WTC11 (cell line): ENCODE measurements at regions not wholly inside any gene's neighbourhood (a gene's known extent, or its start where the extent isn't known, plus 50 kb on each side); places are given as distances from the start of the nearest gene placed in this dataset.
A peak's percentile ranks its signal among the peaks of the same experiment; 100 is the strongest.

Experiments used
- ATAC-seq: fragments of 200-7000 bp; cut with Tn5 transposase; 2 replicates; pipeline ENCODE4 v1.10.0; 2021; ENCODE audit warnings: mild to moderate bottlenecking, moderate library complexity
- CTCF ChIA-PET: fragments of 300-600 bp; sonication (Branson Sonifier 250); formaldehyde crosslinking; loops from one replicate; lab custom pipeline; 2021; ENCODE audit warnings: antibody characterized with exemption; lab: Charles Lee
- POLR2A ChIA-PET: fragments of 350-600 bp; sonication (Branson Sonifier 250); formaldehyde crosslinking; loops from one replicate; lab custom pipeline; 2021; ENCODE audit warnings: antibody characterized with exemption; lab: Charles Lee
- DNase-seq: peaks from one replicate; pipeline ENCODE4 v3.0.0; 2021; ENCODE audit warnings: low spot score
- H3K27ac Mint-ChIP-seq: 2 replicates; pipeline ENCODE4 v1.8.0; 2021; ENCODE audit warnings: mixed read lengths
- H3K27me3 Mint-ChIP-seq: 2 replicates; pipeline ENCODE4 v1.8.0; 2021; ENCODE audit warnings: low read depth, mild to moderate bottlenecking, moderate library complexity, mixed read lengths
- H3K36me3 Mint-ChIP-seq: 2 replicates; pipeline ENCODE4 v1.8.0; 2021; ENCODE audit warnings: mixed read lengths
- H3K4me1 Mint-ChIP-seq: 2 replicates; pipeline ENCODE4 v1.8.0; 2022; ENCODE audit warnings: mixed read lengths
- H3K4me3 Mint-ChIP-seq: 2 replicates; pipeline ENCODE4 v1.8.0; 2021; ENCODE audit warnings: mild to moderate bottlenecking, moderate library complexity, mixed read lengths
- H3K9me3 Mint-ChIP-seq: 2 replicates; pipeline ENCODE4 v1.8.0; 2021; ENCODE audit warnings: mixed read lengths
- EMX1 ChIP-seq: fragments of 250-450 bp; sonication (Bioruptor Pico); IDR thresholded peaks from 2 replicates; pipeline ENCODE4 v1.8.0; 2021; ENCODE audit warnings: mild to moderate bottlenecking
- ESRRA ChIP-seq: sonication (generic); formaldehyde crosslinking; IDR thresholded peaks from 2 replicates; pipeline ENCODE4 v1.8.1; 2022; ENCODE audit warnings: mild to moderate bottlenecking, missing genetic modification reagents, borderline replicate concordance
- GABPB1 ChIP-seq: sonication (generic); formaldehyde crosslinking; IDR thresholded peaks from 2 replicates; pipeline ENCODE4 v1.8.1; 2023; ENCODE audit warnings: mild to moderate bottlenecking, missing genetic modification reagents
- MAX ChIP-seq: sonication (generic); formaldehyde crosslinking; IDR thresholded peaks from 2 replicates; pipeline ENCODE4 v1.8.0; 2022; ENCODE audit warnings: mild to moderate bottlenecking, missing genetic modification reagents
- NR1H2 ChIP-seq: sonication (generic); formaldehyde crosslinking; IDR thresholded peaks from 2 replicates; pipeline ENCODE4 v1.9.0; 2021; ENCODE audit warnings: mild to moderate bottlenecking, moderate library complexity, missing genetic modification reagents
- RELA ChIP-seq: sonication (generic); formaldehyde crosslinking; IDR thresholded peaks from 2 replicates; pipeline ENCODE4 v1.8.1; 2022; ENCODE audit warnings: missing genetic modification reagents, mild to moderate bottlenecking, borderline replicate concordance
- RORB ChIP-seq: fragments of 250-450 bp; sonication (Bioruptor Pico); IDR thresholded peaks from 2 replicates; pipeline ENCODE4 v1.9.0; 2021; ENCODE audit warnings: mild to moderate bottlenecking
- SMAD3 ChIP-seq: sonication (generic); formaldehyde crosslinking; IDR thresholded peaks from 2 replicates; pipeline ENCODE4 v1.8.0; 2022; ENCODE audit warnings: missing genetic modification reagents, mild to moderate bottlenecking, borderline replicate concordance
- ZNF138 ChIP-seq: sonication (generic); formaldehyde crosslinking; conservative IDR thresholded peaks from 2 replicates; pipeline ENCODE4 v1.8.1; 2022; ENCODE audit warnings: mild to moderate bottlenecking, moderate library complexity, missing genetic modification reagents
- ZNF317 ChIP-seq: sonication (generic); formaldehyde crosslinking; IDR thresholded peaks from 2 replicates; pipeline ENCODE4 v1.8.1; 2023; ENCODE audit warnings: low read depth, mild to moderate bottlenecking, moderate library complexity, missing genetic modification reagents, borderline replicate concordance
- ZNF423 ChIP-seq: fragments of 250-450 bp; sonication (Bioruptor Pico); IDR thresholded peaks from 2 replicates; pipeline ENCODE4 v2.1.2; 2022; ENCODE audit warnings: mild to moderate bottlenecking, moderate library complexity
- TF ChIP-seq, protein P1 (sequence below): sonication (generic); formaldehyde crosslinking; IDR thresholded peaks from 2 replicates; pipeline ENCODE4 v1.8.0; 2023; ENCODE audit warnings: missing genetic modification reagents
- TF ChIP-seq, protein P2 (sequence below): sonication (generic); formaldehyde crosslinking; IDR thresholded peaks from 2 replicates; pipeline ENCODE4 v1.8.0; 2022; ENCODE audit warnings: mild to moderate bottlenecking, missing genetic modification reagents
- TF ChIP-seq, protein P3 (sequence below): sonication (generic); formaldehyde crosslinking; IDR thresholded peaks from 2 replicates; pipeline ENCODE4 v1.8.0; 2022; ENCODE audit warnings: mild to moderate bottlenecking, missing genetic modification reagents

DNA sequence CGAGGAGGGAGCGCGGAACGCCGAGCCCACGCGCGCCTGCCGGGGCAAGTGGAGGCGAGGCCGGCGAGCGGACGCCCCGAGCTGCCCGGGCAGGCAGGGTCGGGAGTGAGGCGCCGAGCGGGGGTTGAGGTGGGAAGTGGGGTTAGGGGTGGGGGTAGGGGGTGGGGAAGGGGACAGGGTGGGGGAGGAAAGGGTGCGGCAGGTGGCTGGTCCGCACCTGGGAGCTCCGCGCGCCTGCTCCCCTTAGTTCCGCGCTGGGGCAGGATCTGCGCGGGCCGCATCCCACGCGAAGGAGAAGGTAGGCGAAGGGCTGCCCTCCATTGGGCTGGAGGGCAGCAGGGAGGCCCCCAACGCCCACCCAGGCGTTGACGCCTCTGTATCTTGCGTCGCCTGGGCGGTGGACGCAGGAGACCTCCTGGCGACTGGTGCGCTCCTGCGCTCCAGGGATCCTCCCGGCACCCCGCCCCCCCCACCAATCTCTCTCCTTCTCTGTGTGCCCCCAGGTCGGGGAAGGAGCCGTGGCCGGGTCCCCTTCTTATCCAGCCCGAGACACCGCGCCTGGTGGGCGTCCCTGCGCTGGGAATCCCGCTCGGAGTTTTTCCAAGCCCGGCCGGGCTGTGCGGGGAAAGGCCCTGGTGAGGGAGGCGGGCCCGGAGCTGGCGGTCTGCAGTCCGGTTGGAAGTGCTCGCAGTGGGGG is 51.3 kb upstream of the AMZ2 start:
- POLR2A ChIA-PET, result interaction anchor here (1.1 to 1.4 kb wide), 2 partner anchors 13 to 50 kb away, joined by 3 to 5 read pairs; no protein-coding TSS in a partner anchor
- H3K27ac Mint-ChIP-seq, result no peak overlapping the region
- DNase-seq, result no peak

GRCh38 chr17:68197091-68197996 is 50.5 kb upstream of the AMZ2 start:
- no peaks in the 10 kb centered on the region for H3K9me3 Mint-ChIP-seq
- CTCF ChIA-PET, result interaction anchor here (0.8 to 4.4 kb wide), 5 partner anchors 14 to 265 kb away, joined by 3 to 33 read pairs (median 3); partner anchors contain the start of gene WIPI1
- no peaks in the 10 kb centered on the region for H3K36me3 Mint-ChIP-seq
- H3K27me3 Mint-ChIP-seq, result peaks cover 97% of the 10 kb centered on the region
- POLR2A ChIA-PET, result interaction anchor here (0.7 to 1.4 kb wide), 3 partner anchors 14 to 89 kb away, joined by 3 to 5 read pairs (median 5); no protein-coding TSS in a partner anchor
- no peak overlapping the region for H3K27ac Mint-ChIP-seq
- ATAC-seq (peak; percentile 3), DNase-seq (peak; percentile 63)
- TF ChIP-seq MAX (CRISPR knock-in tag), result 0 out of 2 replicates have a peak, but pooled peaks have one; percentile 18
- TF ChIP-seq, protein P1, sequence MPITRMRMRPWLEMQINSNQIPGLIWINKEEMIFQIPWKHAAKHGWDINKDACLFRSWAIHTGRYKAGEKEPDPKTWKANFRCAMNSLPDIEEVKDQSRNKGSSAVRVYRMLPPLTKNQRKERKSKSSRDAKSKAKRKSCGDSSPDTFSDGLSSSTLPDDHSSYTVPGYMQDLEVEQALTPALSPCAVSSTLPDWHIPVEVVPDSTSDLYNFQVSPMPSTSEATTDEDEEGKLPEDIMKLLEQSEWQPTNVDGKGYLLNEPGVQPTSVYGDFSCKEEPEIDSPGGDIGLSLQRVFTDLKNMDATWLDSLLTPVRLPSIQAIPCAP (CRISPR knock-in tag), result no peak
- H3K4me3 Mint-ChIP-seq, result peak overlapping the region; percentile 68
- peaks cover 29% of the 10 kb centered on the region for H3K4me1 Mint-ChIP-seq

More for the DNA sequence above, 51.3 kb upstream of the AMZ2 start:
- H3K4me1 Mint-ChIP-seq, result peaks cover 29% of the 10 kb centered on the region
- H3K9me3 Mint-ChIP-seq, result no peaks in the 10 kb centered on the region
- CTCF ChIA-PET, result interaction anchor here (0.8 to 1.8 kb wide), 4 partner anchors 8 to 261 kb away, joined by 3 to 7 read pairs (median 4); partner anchors contain the start of gene WIPI1
- peak overlapping the region; percentile 69 for H3K4me3 Mint-ChIP-seq
- H3K27me3 Mint-ChIP-seq, result peaks cover 95% of the 10 kb centered on the region
- no peaks in the 10 kb centered on the region for H3K36me3 Mint-ChIP-seq
- TF ChIP-seq ZNF423 (CRISPR knock-in tag) (0 out of 2 replicates have a peak, but pooled peaks have one; percentile 6), ESRRA (no peak), ZNF138 (CRISPR knock-in tag) (no peak), RELA (no peak), EMX1 (CRISPR knock-in tag) (no peak), GABPB1 (CRISPR knock-in tag) (no peak)
- ATAC-seq, result no peak

- H3K27ac Mint-ChIP-seq, result no peak overlapping the region
- no peak; the same call in 1 of the 2 replicates for ATAC-seq
- peak overlapping the region; percentile 68 for H3K4me3 Mint-ChIP-seq
- H3K27me3 Mint-ChIP-seq, result peaks cover 100% of the 10 kb centered on the region
- POLR2A ChIA-PET, result interaction anchor here (0.7 to 1.1 kb wide), 2 partner anchors 14 to 88 kb away, joined by 5 read pairs; no protein-coding TSS in a partner anchor
- TF ChIP-seq SMAD3 (CRISPR knock-in tag) (no peak), GABPB1 (CRISPR knock-in tag) (no peak), NR1H2 (CRISPR knock-in tag) (no peak), RORB (CRISPR knock-in tag) (no peak), ZNF317 (CRISPR knock-in tag) (0 out of 2 replicates have a peak, but pooled peaks have one; percentile 5)
- TF ChIP-seq, protein P2, sequence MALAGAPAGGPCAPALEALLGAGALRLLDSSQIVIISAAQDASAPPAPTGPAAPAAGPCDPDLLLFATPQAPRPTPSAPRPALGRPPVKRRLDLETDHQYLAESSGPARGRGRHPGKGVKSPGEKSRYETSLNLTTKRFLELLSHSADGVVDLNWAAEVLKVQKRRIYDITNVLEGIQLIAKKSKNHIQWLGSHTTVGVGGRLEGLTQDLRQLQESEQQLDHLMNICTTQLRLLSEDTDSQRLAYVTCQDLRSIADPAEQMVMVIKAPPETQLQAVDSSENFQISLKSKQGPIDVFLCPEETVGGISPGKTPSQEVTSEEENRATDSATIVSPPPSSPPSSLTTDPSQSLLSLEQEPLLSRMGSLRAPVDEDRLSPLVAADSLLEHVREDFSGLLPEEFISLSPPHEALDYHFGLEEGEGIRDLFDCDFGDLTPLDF (CRISPR knock-in tag), result no peak
- TF ChIP-seq, protein P3, sequence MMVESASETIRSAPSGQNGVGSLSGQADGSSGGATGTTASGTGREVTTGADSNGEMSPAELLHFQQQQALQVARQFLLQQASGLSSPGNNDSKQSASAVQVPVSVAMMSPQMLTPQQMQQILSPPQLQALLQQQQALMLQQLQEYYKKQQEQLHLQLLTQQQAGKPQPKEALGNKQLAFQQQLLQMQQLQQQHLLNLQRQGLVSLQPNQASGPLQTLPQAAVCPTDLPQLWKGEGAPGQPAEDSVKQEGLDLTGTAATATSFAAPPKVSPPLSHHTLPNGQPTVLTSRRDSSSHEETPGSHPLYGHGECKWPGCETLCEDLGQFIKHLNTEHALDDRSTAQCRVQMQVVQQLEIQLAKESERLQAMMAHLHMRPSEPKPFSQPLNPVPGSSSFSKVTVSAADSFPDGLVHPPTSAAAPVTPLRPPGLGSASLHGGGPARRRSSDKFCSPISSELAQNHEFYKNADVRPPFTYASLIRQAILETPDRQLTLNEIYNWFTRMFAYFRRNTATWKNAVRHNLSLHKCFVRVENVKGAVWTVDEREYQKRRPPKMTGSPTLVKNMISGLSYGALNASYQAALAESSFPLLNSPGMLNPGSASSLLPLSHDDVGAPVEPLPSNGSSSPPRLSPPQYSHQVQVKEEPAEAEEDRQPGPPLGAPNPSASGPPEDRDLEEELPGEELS, result no peak
- CTCF ChIA-PET, result interaction anchor here (1.4 to 4.4 kb wide), 3 partner anchors 15 to 264 kb away, joined by 3 to 33 read pairs (median 3); no protein-coding TSS in a partner anchor
- H3K4me1 Mint-ChIP-seq, result peaks cover 29% of the 10 kb centered on the region
- H3K9me3 Mint-ChIP-seq, result no peaks in the 10 kb centered on the region
- DNase-seq, result peak; percentile 56
- H3K36me3 Mint-ChIP-seq, result no peaks in the 10 kb centered on the region
Measured at GRCh38 chr17:68197997-68198930, 49.6 kb upstream of the AMZ2 start.
